ENCODE measurements at regions not wholly inside any gene's neighbourhood (a gene's known extent, or its start where the extent isn't known, plus 50 kb on each side); places are given as distances from the start of the nearest gene placed in this dataset.

DNA sequence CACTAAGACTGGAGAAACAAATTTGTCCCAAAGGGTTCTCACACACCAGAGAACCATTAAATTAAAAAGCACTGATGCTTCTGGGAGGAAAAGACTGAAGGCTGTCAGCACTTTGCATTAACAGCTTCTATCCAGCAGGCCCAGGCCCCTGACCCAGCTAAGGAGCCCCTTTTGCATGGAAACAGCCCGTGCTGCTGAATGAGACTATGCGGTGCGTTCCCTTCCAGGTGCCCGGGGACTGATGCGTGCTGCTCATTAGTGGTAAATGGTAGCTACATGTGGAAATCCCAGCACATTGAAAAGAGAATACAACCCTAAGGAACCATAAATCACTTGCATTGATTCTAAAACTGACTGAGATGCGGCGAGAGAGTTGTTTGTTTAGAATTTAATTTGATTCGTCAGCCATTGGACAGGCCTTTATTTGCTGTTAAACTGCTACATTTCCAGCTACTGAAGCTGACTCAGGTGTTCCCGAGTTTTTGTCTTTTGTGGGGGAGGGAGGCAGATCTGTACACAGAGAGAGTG lies 351.0 kb upstream of the SLC24A2 start:
- no peak overlapping the region for H3K4me3 ChIP-seq (ENCODE audit: low read length)
- TF ChIP-seq ZNF274 (IDR thresholded peaks at IDR 0.05; ENCODE audit: low read depth, low read length), result no peak

DNA sequence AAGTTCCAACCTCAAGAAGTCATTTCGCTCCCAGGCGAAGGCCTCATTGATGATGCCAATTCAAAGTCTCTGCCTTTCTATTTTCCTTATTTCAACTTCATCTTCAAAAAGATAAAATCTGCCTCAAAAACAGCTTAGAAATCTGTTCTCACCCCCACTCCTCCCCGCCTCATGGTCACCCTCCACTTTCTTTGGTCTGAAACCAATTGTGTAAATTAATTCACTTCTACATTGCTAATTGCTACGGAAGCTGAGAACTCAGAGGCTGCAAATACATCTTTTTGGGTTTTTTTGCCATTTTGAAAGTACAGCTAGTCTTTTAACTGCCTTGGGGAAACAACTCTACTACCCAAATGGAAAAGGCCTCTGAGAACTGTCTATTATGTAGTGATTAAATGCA lies 350.0 kb upstream of the SLC24A2 start:
- TF ChIP-seq ZNF274 (IDR thresholded peaks at IDR 0.05; ENCODE audit: low read depth, low read length), result no peak
- H3K4me3 ChIP-seq (ENCODE audit: low read length), result no peak overlapping the region

DNA sequence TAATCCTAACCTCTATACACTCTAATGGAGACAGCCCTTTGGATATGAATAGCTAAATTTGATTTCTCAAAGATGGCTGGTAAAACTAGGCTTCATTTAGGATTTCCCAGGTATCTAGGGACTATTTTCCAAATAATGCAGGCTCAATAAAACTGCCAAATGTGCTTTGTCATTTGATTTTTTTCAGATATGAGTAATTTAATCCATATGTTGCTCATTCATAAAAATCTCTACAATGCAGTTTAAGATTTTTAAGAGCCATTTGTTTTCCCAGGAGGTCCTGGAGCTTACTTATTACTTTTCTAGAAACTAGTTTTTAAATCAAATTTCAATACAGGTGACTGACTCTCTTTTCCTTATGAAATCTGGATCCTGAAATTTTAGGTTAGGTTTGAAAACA lies 349.3 kb upstream of the SLC24A2 start:
- no peak overlapping the region for H3K4me3 ChIP-seq (ENCODE audit: low read length)
- no peak for TF ChIP-seq ZNF274 (IDR thresholded peaks at IDR 0.05; ENCODE audit: low read depth, low read length)

- H3K4me3 ChIP-seq (ENCODE audit: low read length), result no peak overlapping the region
- no peak for TF ChIP-seq ZNF274 (IDR thresholded peaks at IDR 0.05; ENCODE audit: low read depth, low read length)
Observed at GRCh38 chr9:20137425-20137824, 348.6 kb upstream of the SLC24A2 start.

DNA sequence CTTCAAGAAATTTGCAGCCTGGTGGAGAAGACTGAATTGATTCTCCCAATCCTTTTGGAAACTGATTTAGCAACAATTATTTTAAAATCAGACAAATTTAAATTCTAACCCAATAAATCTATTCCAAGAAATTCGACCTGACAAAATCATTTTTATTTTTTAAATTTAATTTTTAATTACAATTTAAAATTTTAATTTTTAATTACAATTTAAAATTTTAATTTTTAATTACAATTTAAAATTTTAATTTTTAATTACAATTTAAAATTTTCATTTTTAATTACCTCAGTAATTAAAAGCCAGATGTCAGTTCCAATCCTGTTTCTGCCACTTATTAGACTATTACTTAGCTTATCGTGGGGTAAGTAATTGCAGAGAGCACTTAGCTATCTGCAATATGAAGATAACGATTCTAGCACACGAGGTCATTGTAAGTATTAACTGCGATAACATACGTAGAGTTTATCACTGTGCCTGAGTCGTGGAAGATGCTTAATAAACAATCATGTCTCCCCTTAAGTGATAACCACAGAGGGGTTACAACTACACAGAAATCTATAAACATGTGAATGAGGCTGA lies 346.4 kb upstream of the SLC24A2 start:
- no peak overlapping the region for H3K4me3 ChIP-seq (ENCODE audit: low read length)
- no peak for TF ChIP-seq ZNF274 (IDR thresholded peaks at IDR 0.05; ENCODE audit: low read depth, low read length)

- no peak for TF ChIP-seq ZNF274 (IDR thresholded peaks at IDR 0.05; ENCODE audit: low read depth, low read length)
- no peak overlapping the region for H3K4me3 ChIP-seq (ENCODE audit: low read length)
Observed at GRCh38 chr9:20125727-20126126, 336.9 kb upstream of the SLC24A2 start.

DNA sequence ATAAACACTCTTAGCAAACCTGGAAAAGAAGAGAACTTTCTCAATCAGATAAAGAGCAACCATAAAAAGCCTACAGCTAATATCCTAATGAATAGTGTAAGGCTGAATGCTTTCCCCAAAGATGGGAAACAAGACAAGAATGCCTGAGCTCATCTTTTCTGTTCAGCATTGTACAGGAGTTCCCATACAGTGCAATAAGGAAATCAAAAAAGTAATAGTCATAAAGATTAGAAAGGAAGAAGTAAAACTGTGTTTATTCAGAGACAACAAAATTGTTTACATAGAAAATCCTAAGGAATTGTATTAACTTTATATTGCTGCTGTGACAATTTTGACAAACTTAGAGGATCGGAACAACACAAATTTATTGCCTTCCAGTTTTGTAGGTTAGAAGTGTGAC lies 330.7 kb upstream of the SLC24A2 start:
- no peak for TF ChIP-seq ZNF274 (IDR thresholded peaks at IDR 0.05; ENCODE audit: low read depth, low read length)
- no peak overlapping the region for H3K4me3 ChIP-seq (ENCODE audit: low read length)

- no peak overlapping the region for H3K4me3 ChIP-seq (ENCODE audit: low read length)
- no peak for TF ChIP-seq ZNF274 (IDR thresholded peaks at IDR 0.05; ENCODE audit: low read depth, low read length)
Observed at GRCh38 chr9:20117986-20118385, 329.1 kb upstream of the SLC24A2 start.

DNA sequence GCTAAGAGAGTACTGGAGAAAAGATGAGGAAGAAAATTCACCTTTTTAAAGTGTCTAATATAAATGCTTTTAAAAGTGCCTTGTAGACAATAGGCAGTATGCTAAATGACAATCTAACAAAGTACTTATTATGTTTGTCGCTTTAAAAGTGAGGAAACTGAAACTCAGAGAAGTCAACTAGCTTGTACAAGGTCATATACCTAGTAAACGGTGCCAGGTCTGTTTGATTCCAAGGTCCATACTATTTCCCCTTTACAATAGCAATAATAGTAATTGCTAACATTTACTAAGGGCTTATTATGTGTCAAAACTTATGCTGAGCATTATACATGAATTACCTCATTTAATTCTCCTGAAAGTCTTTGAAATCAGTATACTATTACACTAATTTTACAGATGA lies 328.6 kb upstream of the SLC24A2 start:
- no peak for TF ChIP-seq ZNF274 (IDR thresholded peaks at IDR 0.05; ENCODE audit: low read depth, low read length)
- no peak overlapping the region for H3K4me3 ChIP-seq (ENCODE audit: low read length)

GRCh38 chr9:20114974-20115373 lies 326.1 kb upstream of the SLC24A2 start:
- no peak overlapping the region for H3K4me3 ChIP-seq (ENCODE audit: low read length)
- TF ChIP-seq ZNF274 (IDR thresholded peaks at IDR 0.05; ENCODE audit: low read depth, low read length), result no peak

DNA sequence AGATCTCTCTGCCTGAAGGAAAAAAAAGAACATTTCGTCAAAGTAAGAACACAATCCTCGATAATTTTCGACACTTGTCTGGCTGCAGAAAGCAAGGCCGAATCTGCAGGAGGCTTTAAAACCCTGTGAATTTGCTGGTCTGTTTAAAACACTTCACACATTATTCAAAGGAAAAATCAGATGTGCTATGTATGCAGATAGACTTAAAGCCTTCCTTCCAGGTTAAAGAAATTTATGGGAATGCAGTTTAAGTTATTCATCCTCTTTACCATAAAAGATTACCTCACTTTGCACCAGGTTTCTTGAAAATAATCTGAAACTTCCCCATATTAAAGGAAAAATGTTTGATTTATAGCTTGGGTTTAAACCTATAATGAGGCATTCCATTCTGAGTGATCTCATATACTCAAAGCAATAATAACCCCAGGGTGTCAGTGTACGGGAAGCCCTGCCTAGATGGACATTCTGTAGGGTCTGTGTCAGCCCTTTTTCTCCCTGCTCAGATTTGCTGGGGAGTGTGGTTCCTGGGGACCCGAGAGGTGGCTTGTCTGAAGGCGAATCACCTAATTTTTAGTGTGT lies 323.5 kb upstream of the SLC24A2 start:
- H3K4me3 ChIP-seq (ENCODE audit: low read length), result no peak overlapping the region
- no peak for TF ChIP-seq ZNF274 (IDR thresholded peaks at IDR 0.05; ENCODE audit: low read depth, low read length)

GRCh38 chr9:20111173-20111843 lies 322.5 kb upstream of the SLC24A2 start:
- no peak for TF ChIP-seq ZNF274 (IDR thresholded peaks at IDR 0.05; ENCODE audit: low read depth, low read length)
- H3K4me3 ChIP-seq (ENCODE audit: low read length), result no peak overlapping the region

DNA sequence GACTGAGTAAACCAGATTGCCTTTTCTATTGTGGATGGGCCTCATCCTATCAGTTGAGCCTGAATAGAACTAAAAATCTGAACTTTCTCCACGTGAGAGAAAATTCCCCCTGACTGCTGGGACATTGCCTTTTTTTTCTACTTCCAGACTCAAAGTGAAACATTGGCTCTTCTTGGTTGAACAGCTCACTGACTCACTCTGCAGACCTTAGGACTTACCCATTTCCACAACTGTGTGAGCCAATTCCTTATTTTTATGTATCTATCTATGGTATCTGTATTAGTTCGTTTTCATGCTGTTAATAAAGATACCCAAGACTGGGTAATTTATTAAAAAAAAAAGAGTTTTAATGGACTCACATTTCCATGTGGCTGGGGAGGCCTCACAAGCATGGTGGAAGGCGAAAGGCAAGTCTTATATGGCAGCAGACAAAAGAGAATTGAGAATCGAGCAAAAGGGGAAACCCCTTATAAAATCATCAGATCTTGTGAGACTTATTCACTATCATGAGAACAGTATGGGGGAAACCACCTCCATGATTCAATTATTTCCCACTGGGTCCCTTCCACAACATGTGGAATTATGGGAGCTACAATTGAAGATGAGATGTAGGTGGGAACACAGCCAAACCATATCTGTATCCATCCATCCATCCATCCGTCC lies 306.7 kb upstream of the SLC24A2 start:
- TF ChIP-seq ZNF274 (IDR thresholded peaks at IDR 0.05; ENCODE audit: low read depth, low read length), result no peak
- H3K4me3 ChIP-seq (ENCODE audit: low read length), result no peak overlapping the region

DNA sequence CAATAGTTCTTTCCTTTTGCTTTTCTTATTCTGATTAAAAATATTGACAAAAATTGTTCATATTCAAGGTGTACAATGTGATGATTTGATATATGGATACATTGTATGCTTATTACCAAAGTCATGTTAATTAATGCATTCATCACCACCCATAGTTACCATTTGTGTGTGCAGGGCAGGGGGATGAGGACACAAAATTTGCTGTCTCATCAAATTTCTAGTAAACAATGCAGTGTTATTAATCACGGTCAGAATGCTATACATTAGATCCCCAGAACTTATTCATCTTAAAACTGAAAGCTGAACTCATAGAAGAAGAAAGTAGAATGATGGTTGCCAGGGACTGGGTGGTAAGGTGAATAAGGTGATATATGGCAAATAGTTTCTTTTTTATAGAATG lies 303.7 kb upstream of the SLC24A2 start:
- no peak overlapping the region for H3K4me3 ChIP-seq (ENCODE audit: low read length)
- TF ChIP-seq ZNF274 (IDR thresholded peaks at IDR 0.05; ENCODE audit: low read depth, low read length), result no peak

DNA sequence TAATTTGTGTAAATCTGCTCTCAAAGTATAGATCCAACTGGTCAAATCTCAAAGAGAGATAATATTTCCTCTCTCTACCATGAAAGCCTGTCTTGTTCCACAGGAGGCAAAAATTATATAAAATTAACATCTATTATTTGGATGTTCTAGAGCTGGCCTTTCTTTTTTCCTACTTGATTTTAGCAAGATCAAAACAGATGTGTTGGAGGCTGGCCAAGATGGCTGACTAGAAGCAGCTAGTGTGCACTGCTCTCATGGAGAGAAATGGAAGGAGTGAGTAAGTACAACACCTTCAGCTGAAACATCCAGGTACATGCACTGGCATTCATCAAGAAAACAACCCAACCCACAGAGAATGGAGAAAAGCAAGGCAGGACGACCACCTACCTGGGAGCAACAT lies 298.6 kb upstream of the SLC24A2 start:
- no peak for TF ChIP-seq ZNF274 (IDR thresholded peaks at IDR 0.05; ENCODE audit: low read depth, low read length)
- H3K4me3 ChIP-seq (ENCODE audit: low read length), result no peak overlapping the region
